HG03064 (cell line): ENCODE measurements at regions not wholly inside any gene's neighbourhood (a gene's known extent, or its start where the extent isn't known, plus 50 kb on each side); places are given as distances from the start of the nearest gene placed in this dataset.

ENCODE experiments used
- ATAC-seq: cut with Tn5 transposase; IDR thresholded peaks from one replicate; pipeline ENCODE4 v1.9.1; 2021; ENCODE audit warnings: low read depth; ENCODE audit not compliant: unreplicated experiment

DNA sequence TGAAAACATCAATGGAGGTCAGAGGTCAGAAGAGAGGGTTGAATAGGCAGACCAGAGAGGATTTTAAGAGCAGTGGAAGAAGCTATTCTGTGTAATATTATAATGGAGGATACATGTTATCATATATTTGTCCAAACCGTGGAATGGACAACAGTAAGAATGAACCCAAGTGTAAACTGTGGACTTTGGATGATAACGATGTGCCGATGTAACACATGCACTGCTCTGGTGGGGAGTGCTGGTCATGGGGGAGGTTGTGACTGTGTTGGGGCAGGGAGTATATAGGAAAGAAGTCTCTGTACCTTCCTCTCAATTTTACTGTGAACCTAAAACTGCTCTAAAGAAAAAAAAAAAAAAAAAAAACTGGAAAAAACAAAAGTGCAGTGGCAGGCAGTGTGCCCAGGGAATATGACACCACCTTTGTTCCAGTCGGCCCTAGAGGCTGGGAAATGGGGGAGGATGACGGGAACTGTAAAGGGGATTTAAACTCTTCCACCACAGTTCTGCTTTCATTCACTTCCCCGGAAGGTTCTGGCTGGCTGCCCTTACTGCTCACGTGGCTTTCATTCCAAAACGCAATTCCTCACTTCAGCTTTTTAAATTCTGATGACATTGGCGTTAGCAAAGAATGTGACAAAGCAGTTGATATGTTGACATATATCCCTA lies 113.7 kb upstream of the ANKRD1 start:
- no peak for ATAC-seq

DNA sequence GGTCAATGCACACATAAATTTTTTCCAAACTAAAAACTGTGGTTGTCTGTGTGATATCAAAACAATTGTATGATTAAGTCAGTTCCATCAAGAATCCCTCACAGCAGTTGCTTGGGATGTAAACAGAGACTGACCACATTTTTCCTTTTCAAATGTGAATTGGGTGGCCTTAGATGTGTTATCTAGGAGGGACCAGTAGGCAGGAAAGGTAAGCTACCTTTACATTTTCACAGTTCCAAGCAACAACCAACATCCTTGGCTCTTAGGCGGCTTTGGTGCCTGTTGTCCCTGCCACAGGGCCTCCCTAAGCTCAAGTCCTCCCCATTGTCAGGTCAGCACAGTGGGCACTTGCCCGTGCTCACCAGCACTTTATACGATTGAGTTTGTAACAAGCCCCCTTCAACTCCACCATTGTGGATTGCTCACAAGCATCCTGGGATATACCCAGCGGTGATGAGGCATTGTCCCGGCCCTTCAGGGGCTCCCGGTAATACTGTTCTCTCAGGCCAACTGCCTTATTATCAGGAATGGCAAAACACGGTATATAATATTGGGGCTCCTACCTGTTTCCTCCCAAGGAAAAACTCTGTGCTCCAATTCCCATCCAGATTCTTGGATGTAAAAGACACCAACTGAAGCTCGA lies 114.9 kb upstream of the ANKRD1 start:
- ATAC-seq = no peak

DNA sequence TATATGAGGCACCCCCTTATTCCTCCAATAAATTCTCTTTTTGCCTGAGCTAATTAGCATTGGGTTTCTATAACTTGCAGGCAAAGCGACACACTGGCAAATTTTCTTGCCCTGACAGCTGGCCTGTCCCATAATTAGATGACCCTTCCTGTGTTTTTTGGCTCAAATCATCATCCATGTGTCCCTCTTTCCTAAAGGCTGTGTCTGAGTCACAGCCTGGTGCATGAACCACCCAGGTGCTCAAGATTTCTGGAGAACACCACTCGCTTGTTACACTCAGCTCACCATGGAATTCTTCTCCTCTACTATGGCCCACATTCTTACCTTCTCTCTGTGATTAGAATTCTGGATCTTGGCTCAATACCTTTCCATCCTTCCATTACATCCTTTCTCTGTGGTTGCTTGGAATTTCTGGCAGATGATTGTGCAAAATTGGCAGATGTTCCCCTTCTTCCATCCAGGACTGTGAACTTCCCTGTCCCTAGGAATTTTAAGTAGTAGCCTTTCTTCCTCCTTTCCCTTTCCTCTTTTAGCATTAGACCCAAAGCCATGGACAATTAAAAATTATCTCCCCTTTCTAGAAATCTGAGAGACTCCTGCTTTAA lies 116.0 kb upstream of the ANKRD1 start:
- ATAC-seq = no peak

DNA sequence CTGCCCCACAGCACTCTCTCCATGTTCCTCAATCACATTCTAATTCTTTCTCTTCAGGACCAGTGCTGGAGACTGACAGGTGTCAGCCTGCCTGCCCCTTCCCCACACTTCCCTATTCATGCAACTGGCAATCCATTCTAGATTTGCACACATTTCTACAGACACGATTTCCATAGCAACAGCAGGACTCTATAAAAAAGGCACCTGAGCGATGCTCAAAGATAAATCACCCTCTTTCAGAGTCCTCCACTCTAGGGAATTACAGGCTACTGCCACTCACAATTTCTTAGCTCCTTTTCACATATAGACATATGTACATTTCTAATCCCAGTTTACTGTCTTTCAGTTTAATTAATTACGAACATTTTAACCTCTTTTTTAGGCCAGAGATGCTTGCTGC lies 118.1 kb upstream of the ANKRD1 start:
- ATAC-seq = no peak

DNA sequence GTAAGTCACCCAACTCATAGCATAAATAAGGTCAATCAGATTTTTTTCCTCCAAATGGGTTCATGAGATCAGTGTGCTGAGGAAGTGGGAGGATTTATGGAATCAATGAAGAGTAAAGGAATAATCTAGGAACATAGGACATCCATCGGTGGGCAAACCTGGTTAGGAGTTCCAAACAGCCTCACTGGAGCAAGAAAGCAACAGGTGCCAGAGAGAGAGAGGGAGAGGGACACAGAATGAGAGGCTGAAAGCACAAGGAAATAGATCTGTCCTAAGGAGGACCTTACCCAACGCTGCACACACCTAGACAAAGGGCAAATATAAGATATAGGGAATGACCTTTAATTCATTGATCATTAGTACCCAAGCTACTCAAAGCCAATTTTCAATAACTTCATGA lies 119.5 kb upstream of the ANKRD1 start:
- ATAC-seq = no peak

DNA sequence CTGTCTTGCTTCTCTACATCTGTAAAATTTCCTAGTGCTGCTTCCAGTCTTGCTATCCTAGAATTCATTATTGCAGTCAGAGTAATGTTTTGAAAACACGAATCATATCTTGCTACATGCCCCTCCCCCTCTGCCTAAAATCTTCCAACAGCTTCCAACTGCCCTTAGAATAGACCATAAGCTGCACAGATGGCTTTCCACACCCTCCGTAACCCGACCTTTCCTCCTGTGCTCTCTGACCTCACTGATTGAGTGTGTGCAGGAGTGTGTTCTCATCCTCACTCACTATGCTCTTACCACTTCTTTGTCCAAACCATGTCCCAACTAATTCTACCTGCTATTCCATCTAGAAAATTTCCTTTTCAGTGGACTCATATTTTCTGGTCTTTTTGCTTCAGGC lies 121.2 kb upstream of the ANKRD1 start:
- no peak for ATAC-seq

DNA sequence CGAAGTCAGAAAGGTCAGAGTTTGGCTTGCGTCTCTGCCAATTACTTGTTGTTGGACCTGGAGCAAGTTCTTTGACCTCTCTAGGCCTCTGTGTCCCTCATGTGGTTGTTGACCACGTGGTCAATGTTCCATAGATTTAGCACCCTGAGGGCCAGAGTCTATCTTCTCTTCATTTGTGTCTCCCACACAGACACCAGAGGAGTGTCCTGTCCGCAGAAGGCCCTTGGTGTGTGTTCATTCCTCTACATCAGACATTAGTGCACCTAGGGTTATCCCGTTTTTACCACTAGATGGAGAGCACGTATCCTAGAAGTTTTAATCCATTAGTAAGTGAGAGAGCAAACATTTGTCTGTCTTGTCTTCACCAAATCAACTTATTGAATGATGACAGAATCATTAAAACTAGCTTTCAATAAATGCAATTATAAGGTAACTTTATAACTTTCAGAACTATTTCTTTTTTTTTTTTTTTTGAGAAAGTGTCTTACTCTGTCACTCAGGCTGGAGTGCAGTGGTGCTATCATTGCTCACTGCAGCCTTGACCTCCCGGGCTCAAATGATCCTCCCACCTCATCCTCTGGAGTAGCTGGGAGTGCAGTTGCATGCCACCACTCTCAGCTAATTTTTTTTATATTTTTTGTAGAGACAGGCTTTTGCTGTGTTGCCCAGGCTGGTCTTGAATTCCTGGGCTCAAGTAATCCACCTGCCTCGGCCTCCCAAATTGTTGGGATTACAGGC lies 122.5 kb upstream of the ANKRD1 start:
- ATAC-seq = no peak

DNA sequence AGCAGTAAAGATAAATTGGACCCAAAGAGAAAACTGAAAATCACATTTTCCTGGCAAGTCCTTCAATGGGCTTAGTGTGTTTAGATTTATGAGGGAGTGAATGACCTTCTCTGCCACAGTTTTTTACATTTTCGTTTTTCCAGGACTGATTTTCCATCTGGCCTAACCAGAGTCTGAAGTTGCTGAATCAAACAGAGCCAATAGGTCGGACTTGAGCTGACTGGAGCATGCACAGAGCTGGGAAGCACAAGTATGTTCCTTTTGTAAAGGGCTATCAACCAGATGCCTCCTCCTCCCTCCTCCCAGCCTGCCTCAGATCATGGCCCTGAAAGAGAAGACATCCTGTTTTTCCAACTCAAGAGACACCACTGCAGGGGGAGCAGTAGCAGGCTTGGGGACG lies 126.0 kb upstream of the ANKRD1 start:
- ATAC-seq = no peak

DNA sequence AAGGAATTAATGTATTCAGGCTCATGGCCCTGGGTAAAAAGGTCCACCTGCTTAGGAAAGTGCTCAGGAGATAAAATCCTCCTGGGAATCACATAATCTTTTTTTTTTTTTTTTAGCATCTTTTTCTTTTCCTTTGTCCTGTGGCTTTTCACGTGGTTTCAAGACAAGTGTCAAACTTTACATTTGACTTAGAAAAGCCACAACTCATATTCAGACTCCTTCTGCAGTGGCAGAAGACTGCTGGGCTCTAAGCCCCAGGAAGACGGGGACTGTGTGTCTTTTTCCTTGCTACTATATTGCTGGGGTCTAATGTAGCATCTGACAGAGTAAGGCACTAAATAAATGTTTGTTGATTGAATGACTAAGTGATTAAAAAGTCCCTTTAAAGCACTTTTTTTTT lies 127.5 kb upstream of the ANKRD1 start:
- ATAC-seq = no peak

DNA sequence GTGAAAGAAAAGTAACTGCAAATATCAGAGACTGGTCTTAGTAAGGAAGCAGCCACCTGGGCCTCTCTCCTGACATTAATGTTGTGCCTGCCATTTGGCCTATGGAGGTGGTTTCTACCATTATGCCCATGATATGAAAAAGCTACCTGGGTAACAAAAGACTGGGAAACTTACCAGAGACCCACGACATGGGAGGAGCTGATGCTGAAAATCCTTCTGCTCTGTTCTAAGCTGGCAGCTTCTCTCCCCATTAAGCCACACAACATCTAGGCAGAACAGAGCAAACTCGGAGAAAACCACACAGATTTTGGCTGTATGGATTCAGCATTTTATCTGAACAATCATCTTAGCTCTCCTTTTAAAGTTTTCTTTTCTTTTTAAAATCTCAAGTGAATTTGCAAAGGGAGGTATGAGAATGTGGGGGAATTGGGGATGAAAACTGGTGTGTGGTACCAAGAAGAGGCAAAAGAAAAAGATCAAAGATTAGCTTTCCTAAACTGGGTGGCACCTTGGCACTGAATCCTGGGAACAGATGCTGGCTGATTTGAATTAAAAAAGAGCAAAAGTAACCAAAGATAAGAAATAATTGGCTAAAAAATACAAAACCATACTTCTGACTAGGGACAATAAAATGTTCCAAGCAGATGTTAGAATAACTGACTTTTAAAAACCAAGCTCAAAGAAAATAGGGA lies 128.6 kb upstream of the ANKRD1 start:
- ATAC-seq = no peak

DNA sequence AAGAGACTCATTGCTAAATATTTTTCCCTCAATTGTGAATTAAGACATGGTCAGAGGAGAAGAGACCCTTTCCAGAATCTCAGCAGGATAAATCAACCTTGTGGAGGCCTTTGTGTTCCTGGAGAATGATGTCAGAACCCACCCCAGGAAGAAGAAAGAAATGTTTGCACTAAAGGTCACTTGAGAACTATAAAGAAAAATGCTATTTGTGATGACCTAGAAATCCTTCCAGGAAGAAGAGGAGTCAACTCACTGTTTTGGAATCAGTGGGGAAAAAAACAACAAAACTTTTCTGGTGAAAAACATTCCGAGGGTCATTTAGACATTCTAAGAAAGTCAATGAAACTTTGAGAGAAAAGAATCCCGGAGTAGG lies 129.1 kb upstream of the ANKRD1 start:
- ATAC-seq = no peak

DNA sequence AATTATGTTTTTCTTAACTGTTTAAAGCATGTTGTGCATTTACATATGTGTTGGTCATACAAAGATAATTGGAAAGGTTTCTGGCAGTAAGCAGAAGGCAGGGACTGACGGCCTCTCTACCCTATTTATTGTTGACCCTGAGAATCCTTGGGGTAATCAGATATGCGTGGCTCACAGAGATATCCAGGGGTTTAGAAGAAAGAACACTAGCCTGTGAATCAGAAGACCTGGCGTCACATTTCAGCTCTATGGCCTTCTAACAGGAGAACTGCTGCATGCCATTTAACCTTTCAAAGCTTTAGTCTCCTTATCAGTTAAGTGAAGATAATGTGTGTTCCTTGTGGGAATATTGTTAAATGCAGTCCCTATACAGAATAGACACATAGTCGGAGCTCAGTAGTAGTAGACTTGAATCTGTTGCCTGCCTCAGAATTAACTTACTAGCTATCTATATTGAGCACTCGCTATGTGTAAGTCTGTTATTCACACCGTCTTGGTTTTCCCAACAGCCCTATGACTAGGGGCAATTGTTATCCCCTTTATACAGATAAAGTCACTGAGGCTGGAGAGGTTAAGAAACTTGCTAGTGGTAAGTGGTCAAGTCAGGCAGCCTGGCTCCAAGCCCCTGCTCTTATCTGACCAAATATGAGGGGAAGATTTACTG lies 129.6 kb upstream of the ANKRD1 start:
- no peak for ATAC-seq

DNA sequence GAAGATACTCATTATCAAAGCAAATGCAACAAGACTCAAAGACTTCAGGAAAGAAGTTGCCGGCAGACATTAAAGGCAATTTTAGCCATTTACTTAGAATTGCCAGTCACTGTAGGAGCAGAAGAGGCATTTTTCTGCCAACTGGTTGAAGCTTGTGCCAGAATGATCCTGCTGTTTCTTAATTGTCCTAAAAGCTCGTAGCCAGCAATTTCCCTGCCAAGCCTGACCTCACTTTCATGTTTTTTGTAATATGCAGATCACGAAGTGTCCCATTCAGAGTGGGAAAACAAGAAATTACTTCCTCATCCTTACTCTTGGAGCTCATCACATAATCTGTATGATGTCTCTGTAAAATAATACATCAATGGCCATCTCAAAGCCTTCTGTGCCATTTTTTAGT lies 130.9 kb upstream of the ANKRD1 start:
- no peak for ATAC-seq

DNA sequence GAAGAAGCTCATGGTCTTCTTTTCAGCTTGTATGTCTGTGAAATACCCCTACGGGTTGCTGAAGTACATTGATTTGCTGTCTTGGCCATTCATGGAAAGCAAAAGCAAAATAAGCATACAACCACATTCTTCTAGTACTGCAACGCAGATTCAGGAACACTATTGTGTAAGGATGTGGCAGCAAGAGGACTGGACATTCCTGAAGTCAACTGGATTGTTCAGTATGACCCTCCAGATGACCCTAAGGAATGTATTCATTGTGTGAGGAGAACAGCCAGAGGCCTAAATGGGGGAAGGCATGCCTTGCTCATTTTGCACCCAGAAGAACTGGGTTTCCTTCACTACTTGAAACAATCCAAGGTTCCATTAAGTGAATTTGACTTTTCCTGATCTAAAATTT lies 133.4 kb upstream of the ANKRD1 start:
- no peak for ATAC-seq

DNA sequence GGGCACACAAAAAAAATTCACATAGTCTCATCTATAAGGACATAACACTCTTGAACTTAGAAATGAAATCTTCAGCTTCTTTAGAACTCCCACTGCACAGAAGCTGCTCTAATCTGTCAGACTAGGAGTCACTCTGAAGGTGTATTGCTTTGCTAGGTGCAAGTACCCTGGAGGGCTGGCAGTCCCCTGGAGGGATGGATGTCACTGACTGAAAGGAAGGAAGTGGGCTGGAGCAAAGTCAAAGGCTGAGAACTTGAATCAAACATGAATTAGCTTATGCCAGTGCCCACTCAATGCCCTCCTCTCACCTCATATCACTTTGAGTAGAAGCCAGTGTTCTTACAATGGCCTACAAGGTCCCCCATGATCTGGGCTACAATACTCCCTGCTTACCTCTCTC lies 140.3 kb upstream of the ANKRD1 start:
- ATAC-seq = no peak

DNA sequence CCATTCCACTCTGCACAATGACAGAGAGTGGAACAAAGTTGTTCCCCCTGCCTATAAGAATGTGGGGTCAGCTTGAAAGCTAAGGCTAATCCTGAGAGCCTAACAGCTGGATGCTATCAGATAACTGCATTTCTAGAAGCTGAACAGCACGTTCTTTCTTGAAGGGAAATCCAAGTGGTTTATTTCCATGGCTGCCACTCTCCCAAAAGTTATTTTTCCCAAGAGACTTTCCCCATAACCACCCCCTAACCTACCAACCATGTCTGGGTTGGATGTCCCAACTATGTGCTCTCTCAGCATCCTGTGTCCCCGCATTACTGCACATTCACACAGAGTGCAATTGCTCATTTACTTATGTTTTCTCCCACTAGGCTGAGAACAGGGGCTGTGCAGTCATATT lies 140.7 kb upstream of the ANKRD1 start:
- ATAC-seq = no peak

DNA sequence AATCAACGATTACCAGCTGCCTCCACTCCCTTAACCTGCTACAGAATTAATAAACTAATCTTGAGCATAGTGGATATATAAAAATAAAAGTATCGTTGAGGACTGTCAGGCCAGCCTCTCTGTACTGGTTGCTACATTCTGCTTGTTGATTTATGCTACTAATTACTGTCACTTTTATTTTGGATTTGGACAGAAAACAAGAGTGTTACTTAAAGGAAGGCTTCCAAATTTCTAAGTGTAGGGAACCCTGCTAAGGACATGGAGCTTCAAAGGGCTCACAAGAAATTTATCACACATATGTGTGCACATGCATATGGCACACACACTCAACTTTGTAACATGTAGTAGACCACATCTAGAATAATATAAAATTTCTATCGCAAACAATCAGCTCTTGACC lies 141.2 kb upstream of the ANKRD1 start:
- ATAC-seq = no peak

DNA sequence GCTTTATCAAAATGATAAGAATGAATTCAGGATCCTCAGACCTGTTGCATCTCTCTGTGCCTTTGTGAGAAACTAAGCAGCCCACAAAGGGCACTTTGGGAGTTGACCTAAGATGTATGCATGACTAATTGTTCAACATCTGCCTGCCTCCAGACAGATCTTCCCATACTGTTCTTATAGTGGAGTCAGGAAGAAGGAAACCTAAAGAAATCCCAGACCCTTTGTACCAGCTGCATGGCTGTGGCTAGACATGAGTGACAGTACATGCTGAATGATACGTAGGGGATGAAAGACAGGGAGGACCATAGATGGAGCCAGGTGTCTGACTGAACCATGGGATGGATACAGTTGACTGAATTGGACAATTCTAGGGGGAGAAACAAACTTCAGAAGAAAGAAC lies 148.7 kb upstream of the PCGF5 start:
- ATAC-seq = no peak

DNA sequence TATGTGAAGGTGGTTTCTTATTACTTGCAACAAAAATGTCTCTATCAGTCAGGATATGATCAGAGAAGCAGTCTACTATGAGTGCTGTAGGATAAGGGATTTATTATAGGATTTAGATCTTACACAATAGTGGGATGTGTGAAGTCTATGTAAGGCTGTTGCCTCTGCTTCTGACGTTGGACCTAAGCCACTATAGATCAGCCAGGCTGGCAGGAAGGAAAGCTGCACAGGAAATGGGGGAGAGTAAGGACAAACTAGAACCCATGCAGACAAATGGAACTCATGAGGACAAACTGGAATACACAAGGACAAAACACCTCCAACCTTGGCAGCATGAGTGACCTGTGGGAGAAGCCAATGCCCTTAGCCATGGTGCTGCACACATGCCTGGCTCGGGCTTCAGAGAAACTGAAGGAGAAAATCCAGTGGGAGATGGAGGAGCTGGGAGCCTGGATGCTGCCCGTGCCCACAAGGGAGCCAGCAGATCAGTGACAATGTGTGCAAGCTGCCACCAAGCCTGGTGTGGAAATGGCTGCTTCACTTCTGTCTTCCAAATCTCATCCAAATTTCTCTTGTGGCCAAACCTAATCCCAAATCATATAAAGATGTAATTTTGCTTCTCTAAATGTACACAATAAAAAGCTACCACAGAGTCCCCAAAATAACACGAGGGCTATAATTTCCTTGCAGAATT lies 147.0 kb upstream of the PCGF5 start:
- ATAC-seq = no peak

DNA sequence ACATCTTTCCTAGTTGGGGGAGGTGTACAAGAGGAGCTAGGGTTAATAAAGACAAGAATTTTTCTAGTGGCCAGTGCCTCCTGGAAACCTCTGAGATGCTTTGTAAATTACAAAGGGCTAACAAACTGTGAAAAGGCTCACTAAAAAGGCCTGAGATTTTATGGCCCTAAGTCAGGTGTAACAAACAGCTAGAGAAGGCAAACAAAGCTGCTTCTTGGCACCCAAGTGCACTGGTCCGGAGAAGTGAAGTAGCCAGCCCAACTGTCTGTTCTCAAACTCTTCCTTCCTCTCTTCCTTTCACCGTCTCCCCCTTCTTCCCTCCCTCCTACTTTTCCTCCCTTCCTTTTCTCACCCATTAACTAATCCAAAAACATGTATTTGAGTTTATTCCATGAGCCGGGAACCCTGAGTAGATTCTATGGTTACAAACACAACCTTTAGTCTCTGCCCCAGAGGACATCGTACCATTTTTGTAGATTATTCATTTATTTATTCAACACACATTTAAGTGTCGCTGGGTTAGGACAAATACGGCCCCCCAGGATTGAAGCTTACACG lies 143.4 kb upstream of the PCGF5 start:
- no peak for ATAC-seq
